GM12874 (cell line): ENCODE measurements at regions not wholly inside any gene's neighbourhood (a gene's known extent, or its start where the extent isn't known, plus 50 kb on each side); places are given as distances from the start of the nearest gene placed in this dataset.

Source experiments
- CTCF ChIP-seq: IDR thresholded peaks from 2 replicates; pipeline ENCODE4 v1.5.1; 2011; ENCODE audit warnings: low read depth, mild to moderate bottlenecking, control low read depth, low read length, moderate library complexity; ENCODE audit not compliant: insufficient read depth

GRCh38 chr1:29803486-29803885 lies 567.2 kb downstream of the PTPRU start:
- no peak for TF ChIP-seq CTCF

- TF ChIP-seq CTCF, result no peak
These were observed 566.1 kb downstream of the PTPRU start for GRCh38 chr1:29802181-29803068.

- no peak for TF ChIP-seq CTCF
These were observed 565.2 kb downstream of the PTPRU start for GRCh38 chr1:29801561-29801973.

GRCh38 chr1:29801003-29801402 lies 564.7 kb downstream of the PTPRU start:
- no peak for TF ChIP-seq CTCF

- no peak for TF ChIP-seq CTCF
These were observed 564.2 kb downstream of the PTPRU start for GRCh38 chr1:29800522-29800956.

GRCh38 chr1:29800120-29800519 lies 563.8 kb downstream of the PTPRU start:
- TF ChIP-seq CTCF, result no peak

GRCh38 chr1:29798699-29799566 lies 562.6 kb downstream of the PTPRU start:
- TF ChIP-seq CTCF, result no peak
